Natural killer cell (primary cell): ENCODE measurements at regions not wholly inside any gene's neighbourhood (a gene's known extent, or its start where the extent isn't known, plus 50 kb on each side); places are given as distances from the start of the nearest gene placed in this dataset.

Source experiments
- ATAC-seq, 3 donors: fragments of 150-1000 bp in 2 of 3; fragments of 200-7000 bp in 1 of 3; cut with Tn5 transposase; 1 replicate in 1 of 3; 2 replicates in 2 of 3; pipeline ENCODE4 v1.10.0; 2021; ENCODE audit warnings: mild to moderate bottlenecking in 2 of 3, moderate library complexity in 2 of 3
- DNase-seq, 2 donors: peaks; one replicate each; pipeline versions ENCODE4 v3.0.0 to v3.0.0-alpha.2; 2013 to 2021; ENCODE audit warnings: mixed read lengths in 1 of 2
- H3K27ac ChIP-seq: one replicate; pipeline ENCODE4 v1.5.1; 2013; ENCODE audit warnings: mild to moderate bottlenecking, low read length
- H3K27me3 ChIP-seq: one replicate; pipeline ENCODE4 v1.6.1; 2013; ENCODE audit warnings: low read length; ENCODE audit not compliant: control insufficient read depth, insufficient read depth
- H3K36me3 ChIP-seq: one replicate; pipeline ENCODE4 v1.6.1; 2013; ENCODE audit warnings: low read length; ENCODE audit not compliant: control insufficient read depth, insufficient read depth
- H3K4me1 ChIP-seq: one replicate; pipeline ENCODE4 v1.6.1; 2013; ENCODE audit warnings: low read length; ENCODE audit not compliant: control insufficient read depth, insufficient read depth
- H3K4me3 ChIP-seq: one replicate; pipeline ENCODE4 v1.5.1; 2013; ENCODE audit warnings: low read length
- H3K9me3 ChIP-seq: one replicate; pipeline ENCODE4 v1.6.1; 2013; ENCODE audit warnings: low read length; ENCODE audit not compliant: control insufficient read depth, insufficient read depth
- H3K27ac Mint-ChIP-seq, 2 donors: one replicate each; pipeline ENCODE4 v1.8.0; 2022; ENCODE audit warnings: mild to moderate bottlenecking in 2 of 2, mixed read lengths in 2 of 2, moderate library complexity in 1 of 2
- H3K27me3 Mint-ChIP-seq, 2 donors: one replicate each; pipeline ENCODE4 v1.8.0; 2022; ENCODE audit warnings: low read depth in 2 of 2, mixed read lengths in 2 of 2
- H3K36me3 Mint-ChIP-seq: one replicate; pipeline ENCODE4 v1.8.0; 2022; ENCODE audit warnings: mixed read lengths
- H3K4me1 Mint-ChIP-seq, 2 donors: one replicate each; pipeline ENCODE4 v1.8.0; 2022; ENCODE audit warnings: mixed read lengths in 2 of 2
- H3K4me3 Mint-ChIP-seq: one replicate; pipeline ENCODE4 v1.8.0; 2022; ENCODE audit warnings: mild to moderate bottlenecking, moderate library complexity, mixed read lengths
- H3K9me3 Mint-ChIP-seq, 2 donors: one replicate each; pipeline ENCODE4 v1.8.0; 2022; ENCODE audit warnings: mixed read lengths in 2 of 2
- CTCF ChIP-seq: fragments of 200-600 bp; IDR thresholded peaks from one replicate; pipeline ENCODE4 v1.8.0; 2022; ENCODE audit warnings: antibody characterized with exemption
- WGBS: methylation state at CpG from one replicate; pipeline ENCODE4 v1.1.7; 2013; ENCODE audit warnings: missing lambda C conversion rate; ENCODE audit not compliant: insufficient coverage; 5-methylcytosine and 5-hydroxymethylcytosine counted together
- intact Hi-C: fragments of 100-400 bp; cut with micrococcal nuclease; formaldehyde crosslinking; loops from one replicate; pipeline ENCODE4 v1.14.2; 2022

- ATAC-seq, result no peak
- Mint-ChIP-seq H3K27me3 (no peaks in the 10 kb centered on the region), H3K9me3 (peaks cover 12% of the 10 kb centered on the region in 2 donors), H3K36me3 (no peaks in the 10 kb centered on the region), H3K27ac (no peak overlapping the region), H3K4me3 (no peak overlapping the region), H3K4me1 (no peaks in the 10 kb centered on the region)
- Histone ChIP-seq H3K27me3 (no peaks in the 10 kb centered on the region), H3K27ac (no peak overlapping the region), H3K9me3 (no peaks in the 10 kb centered on the region), H3K4me3 (no peak overlapping the region), H3K36me3 (no peaks in the 10 kb centered on the region), H3K4me1 (no peaks in the 10 kb centered on the region)
- TF ChIP-seq CTCF, result no peak
- WGBS, result 92% methylated on average over 2 of the region's 2 CpGs
- no peak for DNase-seq
- intact Hi-C loops, result no loop called here
These were observed 77.8 kb downstream of the SLITRK1 start for GRCh38 chr13:83804356-83804962.

- no CpG with 5 or more reads among the region's 1 CpG for WGBS
- H3K36me3 ChIP-seq, result no peaks in the 10 kb centered on the region
- H3K9me3 Mint-ChIP-seq, result peaks cover 3 to 9% of the 10 kb centered on the region in 2 donors
- H3K4me1 Mint-ChIP-seq, result no peaks in the 10 kb centered on the region
- H3K27ac ChIP-seq, result no peak overlapping the region
- no peaks in the 10 kb centered on the region for H3K36me3 Mint-ChIP-seq
- intact Hi-C loops, result no loop called here
- no peaks in the 10 kb centered on the region for H3K4me1 ChIP-seq
- no peaks in the 10 kb centered on the region for H3K27me3 ChIP-seq
- H3K4me3 Mint-ChIP-seq, result no peak overlapping the region
- no peak overlapping the region for H3K4me3 ChIP-seq
- no peak for ATAC-seq
- no peaks in the 10 kb centered on the region for H3K9me3 ChIP-seq
- no peak for TF ChIP-seq CTCF
- no peak overlapping the region for H3K27ac Mint-ChIP-seq
- no peaks in the 10 kb centered on the region for H3K27me3 Mint-ChIP-seq
- no peak for DNase-seq
These were observed 83.5 kb downstream of the SLITRK1 start for GRCh38 chr13:83798731-83799130.

GRCh38 chr13:83796364-83796763 is 85.9 kb downstream of the SLITRK1 start:
- H3K4me3 ChIP-seq, result no peak overlapping the region
- no peak overlapping the region for H3K27ac ChIP-seq
- no peak for TF ChIP-seq CTCF
- WGBS, result 90% methylated on average over 2 of the region's 2 CpGs
- H3K36me3 Mint-ChIP-seq, result no peaks in the 10 kb centered on the region
- no peaks in the 10 kb centered on the region for H3K27me3 Mint-ChIP-seq
- H3K4me3 Mint-ChIP-seq, result no peak overlapping the region
- ATAC-seq (no peak), DNase-seq (no peak)
- peaks cover 0 to 3% of the 10 kb centered on the region in 2 donors for H3K9me3 Mint-ChIP-seq
- H3K4me1 ChIP-seq, result no peaks in the 10 kb centered on the region
- intact Hi-C loops, result no loop called here
- H3K27ac Mint-ChIP-seq, result no peak overlapping the region
- no peaks in the 10 kb centered on the region for H3K4me1 Mint-ChIP-seq
- H3K36me3 ChIP-seq, result no peaks in the 10 kb centered on the region
- H3K27me3 ChIP-seq, result no peaks in the 10 kb centered on the region
- H3K9me3 ChIP-seq, result no peaks in the 10 kb centered on the region

- TF ChIP-seq CTCF, result no peak
- Mint-ChIP-seq H3K36me3 (no peaks in the 10 kb centered on the region), H3K4me1 (no peaks in the 10 kb centered on the region), H3K27me3 (no peaks in the 10 kb centered on the region), H3K9me3 (peaks cover 0 to 3% of the 10 kb centered on the region in 2 donors), H3K27ac (no peak overlapping the region), H3K4me3 (no peak overlapping the region)
- no peak for DNase-seq
- no peak overlapping the region for H3K27ac ChIP-seq
- no peaks in the 10 kb centered on the region for H3K9me3 ChIP-seq
- WGBS, result no CpG with 5 or more reads among the region's 2 CpGs
- no peaks in the 10 kb centered on the region for H3K4me1 ChIP-seq
- H3K36me3 ChIP-seq, result no peaks in the 10 kb centered on the region
- no peaks in the 10 kb centered on the region for H3K27me3 ChIP-seq
- ATAC-seq, result no peak
- intact Hi-C loops, result no loop called here
- H3K4me3 ChIP-seq, result no peak overlapping the region
These were observed 87.7 kb downstream of the SLITRK1 start for GRCh38 chr13:83794583-83794982.
